Calu3 (cell line): ENCODE measurements at regions not wholly inside any gene's neighbourhood (a gene's known extent, or its start where the extent isn't known, plus 50 kb on each side); places are given as distances from the start of the nearest gene placed in this dataset.

Experiments used
- BruUV-seq: library from RNA; stranded (reverse); fragments of 400-500 nt; replicated peaks from 2 replicates; lab custom pipeline; 2021; lab: Mats Ljungman, UMichigan
- CTCF ChIA-PET: fragments of 300-600 bp; sonication (Branson Sonifier 250); formaldehyde crosslinking; loops from one replicate; lab custom pipeline; 2022; ENCODE audit warnings: antibody characterized with exemption; lab: Charles Lee
- DNase-seq: peaks from one replicate; pipeline ENCODE4 v3.0.0; 2022
- H3K27ac Mint-ChIP-seq: one replicate; pipeline ENCODE4 v1.8.0; 2022; ENCODE audit warnings: mixed read lengths; ENCODE audit not compliant: unreplicated experiment
- H3K27me3 Mint-ChIP-seq: one replicate; pipeline ENCODE4 v1.8.0; 2022; ENCODE audit warnings: mixed read lengths; ENCODE audit not compliant: unreplicated experiment
- H3K36me3 Mint-ChIP-seq: one replicate; pipeline ENCODE4 v1.8.0; 2022; ENCODE audit warnings: mild to moderate bottlenecking, moderate library complexity, mixed read lengths; ENCODE audit not compliant: insufficient read depth, unreplicated experiment
- H3K4me1 Mint-ChIP-seq: one replicate; pipeline ENCODE4 v1.8.0; 2022; ENCODE audit warnings: mild to moderate bottlenecking, low read depth, mixed read lengths; ENCODE audit not compliant: unreplicated experiment
- H3K4me3 Mint-ChIP-seq: one replicate; pipeline ENCODE4 v1.8.0; 2022; ENCODE audit warnings: mild to moderate bottlenecking, low read depth, moderate library complexity, mixed read lengths; ENCODE audit not compliant: unreplicated experiment
- H3K9me3 Mint-ChIP-seq: one replicate; pipeline ENCODE4 v1.8.0; 2022; ENCODE audit warnings: low read depth, mixed read lengths; ENCODE audit not compliant: unreplicated experiment
- intact Hi-C: fragments of 100-400 bp; cut with micrococcal nuclease; formaldehyde crosslinking; loops from one replicate; pipeline ENCODE4 v1.10.0; 2022; ENCODE audit not compliant: unreplicated experiment
- TF ChIP-seq, protein P1 (sequence below): fragments of 200-600 bp; IDR thresholded peaks from one replicate; pipeline ENCODE4 v1.8.0; 2022; ENCODE audit warnings: antibody characterized with exemption; ENCODE audit not compliant: unreplicated experiment

DNA sequence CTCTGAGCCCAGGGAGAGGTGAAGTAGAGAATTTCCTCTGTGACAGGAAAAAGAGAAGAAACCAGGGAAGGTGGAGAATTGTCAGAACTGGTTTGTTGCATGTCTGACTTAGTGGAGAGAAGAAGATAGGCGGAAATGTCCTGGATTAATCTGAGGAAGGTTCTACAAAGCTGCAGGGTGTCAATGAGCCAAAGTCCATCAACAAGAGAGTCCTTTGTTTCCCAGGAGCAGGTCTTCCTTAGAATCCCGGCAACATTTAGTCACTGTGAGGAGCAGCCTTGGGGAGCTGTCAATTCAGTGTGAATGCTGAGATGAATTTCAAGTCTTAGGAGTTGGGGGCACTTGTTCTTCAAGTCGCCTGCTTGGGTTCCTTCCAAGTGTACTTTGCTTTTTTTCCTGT, 88.4 kb upstream of the CELF4 start:
- no TSS peak for BruUV-seq
- Mint-ChIP-seq H3K36me3 (no peaks in the 10 kb centered on the region), H3K4me1 (no peaks in the 10 kb centered on the region), H3K27me3 (peaks cover 36% of the 10 kb centered on the region), H3K9me3 (peaks cover 6% of the 10 kb centered on the region), H3K27ac (no peak overlapping the region), H3K4me3 (no peak overlapping the region)
- TF ChIP-seq, protein P1, sequence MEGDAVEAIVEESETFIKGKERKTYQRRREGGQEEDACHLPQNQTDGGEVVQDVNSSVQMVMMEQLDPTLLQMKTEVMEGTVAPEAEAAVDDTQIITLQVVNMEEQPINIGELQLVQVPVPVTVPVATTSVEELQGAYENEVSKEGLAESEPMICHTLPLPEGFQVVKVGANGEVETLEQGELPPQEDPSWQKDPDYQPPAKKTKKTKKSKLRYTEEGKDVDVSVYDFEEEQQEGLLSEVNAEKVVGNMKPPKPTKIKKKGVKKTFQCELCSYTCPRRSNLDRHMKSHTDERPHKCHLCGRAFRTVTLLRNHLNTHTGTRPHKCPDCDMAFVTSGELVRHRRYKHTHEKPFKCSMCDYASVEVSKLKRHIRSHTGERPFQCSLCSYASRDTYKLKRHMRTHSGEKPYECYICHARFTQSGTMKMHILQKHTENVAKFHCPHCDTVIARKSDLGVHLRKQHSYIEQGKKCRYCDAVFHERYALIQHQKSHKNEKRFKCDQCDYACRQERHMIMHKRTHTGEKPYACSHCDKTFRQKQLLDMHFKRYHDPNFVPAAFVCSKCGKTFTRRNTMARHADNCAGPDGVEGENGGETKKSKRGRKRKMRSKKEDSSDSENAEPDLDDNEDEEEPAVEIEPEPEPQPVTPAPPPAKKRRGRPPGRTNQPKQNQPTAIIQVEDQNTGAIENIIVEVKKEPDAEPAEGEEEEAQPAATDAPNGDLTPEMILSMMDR: no peak
- intact Hi-C loops: no loop called here
- CTCF ChIA-PET: no interaction called here
- no peak for DNase-seq

DNA sequence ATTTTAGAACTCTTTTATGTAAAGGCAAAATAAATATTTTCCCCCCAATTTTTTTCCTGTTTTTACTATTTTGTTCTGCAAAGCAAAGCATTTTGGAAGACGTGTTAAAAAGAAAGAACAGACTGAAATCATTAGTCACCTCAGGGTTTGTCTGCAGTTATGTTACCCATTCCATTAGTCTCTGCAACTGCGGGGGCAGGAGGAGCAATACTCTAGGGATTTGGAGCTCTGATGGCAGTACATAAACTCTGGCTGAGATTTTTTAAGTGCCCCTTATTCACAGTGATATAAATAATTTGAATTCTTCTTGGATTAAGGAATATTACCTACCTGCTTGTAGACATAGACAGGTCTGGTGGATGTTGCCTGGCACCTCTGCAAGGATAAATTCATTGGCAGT, 88.0 kb upstream of the CELF4 start:
- H3K36me3 Mint-ChIP-seq: no peaks in the 10 kb centered on the region
- H3K9me3 Mint-ChIP-seq: peaks cover 6% of the 10 kb centered on the region
- intact Hi-C loops: no loop called here
- CTCF ChIA-PET: no interaction called here
- H3K4me1 Mint-ChIP-seq: no peaks in the 10 kb centered on the region
- no peak overlapping the region for H3K27ac Mint-ChIP-seq
- peaks cover 32% of the 10 kb centered on the region for H3K27me3 Mint-ChIP-seq
- TF ChIP-seq, protein P1: no peak
- DNase-seq: no peak
- no peak overlapping the region for H3K4me3 Mint-ChIP-seq
- BruUV-seq: no TSS peak

DNA sequence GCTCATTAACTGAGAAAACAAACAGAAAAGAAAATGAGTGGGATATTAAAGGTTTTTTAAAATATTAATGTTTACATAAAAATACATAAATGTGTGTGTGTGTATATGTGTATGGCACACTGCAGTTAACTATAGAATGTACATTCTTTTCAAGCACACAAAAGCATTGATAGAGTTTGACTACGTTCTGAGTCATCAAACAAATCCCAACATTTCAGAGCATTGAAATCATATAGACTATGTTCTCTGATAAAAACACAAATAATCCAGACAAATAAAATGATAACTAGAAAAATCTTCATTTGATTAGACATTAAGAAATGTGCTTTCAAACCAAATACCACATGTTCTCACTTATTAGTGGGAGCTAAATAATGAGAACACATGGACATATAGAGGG, 84.3 kb upstream of the CELF4 start:
- peaks cover 4% of the 10 kb centered on the region for H3K27me3 Mint-ChIP-seq
- H3K4me1 Mint-ChIP-seq: no peaks in the 10 kb centered on the region
- H3K36me3 Mint-ChIP-seq: no peaks in the 10 kb centered on the region
- no peak overlapping the region for H3K4me3 Mint-ChIP-seq
- peaks cover 8% of the 10 kb centered on the region for H3K9me3 Mint-ChIP-seq
- CTCF ChIA-PET: no interaction called here
- no TSS peak for BruUV-seq
- H3K27ac Mint-ChIP-seq: no peak overlapping the region
- DNase-seq: no peak
- intact Hi-C loops: no loop called here
- TF ChIP-seq, protein P1: no peak

DNA sequence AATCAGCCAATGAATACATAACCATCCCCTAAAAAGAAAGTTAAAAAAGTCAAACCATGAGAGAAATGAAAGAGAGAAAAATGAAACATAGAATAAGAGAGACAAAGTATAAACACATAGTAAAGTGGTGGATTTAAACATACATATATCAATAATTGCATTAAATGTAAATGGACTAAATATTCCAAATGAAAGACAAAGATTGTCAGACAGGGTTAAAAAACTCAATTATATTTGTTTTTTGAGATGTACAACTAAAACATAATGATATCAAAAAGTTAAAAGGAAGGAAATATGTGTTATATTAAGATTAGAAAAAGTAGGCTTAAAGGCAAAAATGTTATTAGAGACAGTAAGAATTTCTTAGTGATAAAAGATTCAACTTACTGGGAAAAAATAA, 83.8 kb upstream of the CELF4 start:
- Mint-ChIP-seq H3K27ac (no peak overlapping the region), H3K27me3 (no peaks in the 10 kb centered on the region), H3K36me3 (no peaks in the 10 kb centered on the region), H3K9me3 (peaks cover 6% of the 10 kb centered on the region), H3K4me3 (no peak overlapping the region), H3K4me1 (no peaks in the 10 kb centered on the region)
- intact Hi-C loops: no loop called here
- TF ChIP-seq, protein P1: no peak
- BruUV-seq: no TSS peak
- no peak for DNase-seq
- CTCF ChIA-PET: no interaction called here
